Stimulated activated CD4-positive, alpha-beta T cell treated with anti-CD3 and anti-CD28 coated beads, Interleukin-2, amount 100 ng/mL, for 4 hours (primary cell): ENCODE measurements at regions not wholly inside any gene's neighbourhood (a gene's known extent, or its start where the extent isn't known, plus 50 kb on each side); places are given as distances from the start of the nearest gene placed in this dataset.

Experiments
- DNase-seq: peaks from one replicate; pipeline ENCODE4 v3.0.0-alpha.2; 2020; ENCODE audit warnings: low read depth

DNA sequence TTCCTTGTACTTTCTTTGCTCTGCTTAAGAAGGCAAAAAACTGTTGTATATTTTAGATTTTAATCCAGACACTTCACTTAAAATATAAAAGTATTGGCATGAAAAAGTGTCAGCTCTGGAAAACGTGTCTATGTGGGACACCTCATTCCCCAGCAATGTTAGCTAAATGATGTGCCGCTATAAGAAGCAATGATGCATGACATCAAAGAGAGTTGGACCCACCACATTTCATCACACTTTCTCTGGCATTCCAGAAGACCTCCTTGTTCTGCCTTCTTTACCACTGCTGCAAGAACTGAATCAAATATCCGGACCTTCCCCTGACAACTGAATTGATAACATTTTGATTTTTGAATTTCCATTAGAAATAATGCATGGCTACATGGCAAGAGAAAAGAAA, 242.4 kb upstream of the TANK start:
- no peak for DNase-seq

DNA sequence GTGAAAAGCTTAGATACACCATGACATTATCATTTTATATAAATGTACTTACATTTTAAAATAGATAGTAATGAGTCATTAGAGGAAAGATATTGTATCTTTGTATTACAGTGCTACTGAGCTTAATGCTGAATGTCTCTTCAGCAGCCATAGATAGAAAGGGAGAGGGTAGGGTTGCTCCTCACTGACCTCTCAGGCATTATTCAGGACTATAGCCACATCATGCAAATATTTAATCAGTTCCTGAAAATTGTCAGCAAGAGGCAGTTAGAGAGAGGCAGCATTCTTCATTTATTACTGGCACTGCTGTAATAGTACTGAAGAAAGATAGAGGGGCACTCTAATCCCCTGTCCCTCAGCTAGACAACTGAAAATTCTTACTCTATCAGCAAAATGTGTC, 242.0 kb upstream of the TANK start:
- DNase-seq: no peak

DNA sequence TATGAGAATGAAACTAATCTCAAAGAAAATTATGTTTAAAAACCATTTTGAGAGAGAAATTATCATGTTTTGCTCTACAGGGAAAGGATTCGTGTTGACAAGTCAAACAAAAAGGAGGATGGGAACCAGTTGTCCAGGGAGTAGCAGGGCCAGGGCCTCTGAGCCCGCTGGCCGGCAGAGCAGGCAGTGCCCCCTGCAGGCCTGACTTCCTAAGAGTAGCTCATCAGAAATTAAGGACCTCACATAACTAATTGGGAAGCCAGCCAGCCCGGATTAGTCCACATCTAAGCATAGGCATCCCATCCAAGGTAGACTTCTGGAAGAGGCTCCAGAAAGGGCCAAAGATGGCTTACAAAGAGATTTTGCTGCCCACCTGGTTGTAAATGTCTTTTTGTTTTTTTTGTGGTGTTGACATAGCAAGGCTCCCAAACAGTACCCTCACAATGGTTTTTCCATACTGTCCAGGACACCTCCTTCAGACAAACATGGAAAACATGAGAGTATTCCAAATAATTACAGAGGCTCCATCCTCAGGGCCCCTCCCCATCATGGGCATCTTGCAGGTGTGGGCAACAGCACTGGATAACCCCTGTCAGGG, 241.2 kb upstream of the TANK start:
- peak; percentile 4 for DNase-seq

DNA sequence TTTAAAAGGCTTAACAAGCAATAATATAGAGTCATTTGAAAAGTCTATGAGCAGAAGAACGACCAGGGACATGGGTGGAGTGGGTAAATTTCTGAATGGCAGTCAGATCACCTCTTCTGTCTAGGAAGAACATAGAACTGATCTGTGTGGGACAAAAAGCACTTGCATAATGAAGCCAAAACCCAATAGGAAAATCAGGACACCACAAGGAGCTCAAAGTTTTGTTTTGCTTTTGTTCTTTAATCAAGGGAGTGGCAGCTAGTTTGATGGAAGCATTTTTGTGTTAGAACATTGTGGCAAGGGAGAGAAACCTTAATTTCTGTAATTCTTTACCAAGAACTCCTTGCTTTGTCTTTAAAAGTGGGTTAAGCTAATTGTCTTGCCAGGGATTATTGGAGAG, 240.2 kb upstream of the TANK start:
- DNase-seq: no peak

DNA sequence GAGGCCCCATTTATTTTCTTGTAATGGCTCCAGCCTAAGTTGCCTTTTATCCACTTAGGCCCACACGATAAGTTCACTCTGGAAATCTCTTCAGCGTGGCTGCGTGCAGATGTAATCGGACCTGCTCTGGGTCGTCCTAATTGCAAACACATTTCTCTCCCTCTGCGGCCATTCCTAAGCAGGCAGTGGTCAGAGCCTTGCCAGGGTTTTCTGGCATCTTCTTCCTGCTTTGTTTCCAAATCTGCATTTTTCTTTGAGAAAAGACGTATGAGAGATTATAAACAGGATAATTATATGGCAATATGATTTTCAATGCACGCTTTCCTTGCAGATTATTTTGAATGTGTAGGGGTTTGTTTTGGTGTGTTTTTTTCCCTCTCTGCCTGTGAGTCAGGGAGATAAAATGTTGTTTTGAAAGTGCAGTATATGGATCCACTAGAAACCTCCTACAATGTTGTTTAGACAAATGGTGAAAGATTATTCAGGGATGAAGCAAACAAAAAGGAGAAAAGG, 239.4 kb upstream of the TANK start:
- DNase-seq: no peak

DNA sequence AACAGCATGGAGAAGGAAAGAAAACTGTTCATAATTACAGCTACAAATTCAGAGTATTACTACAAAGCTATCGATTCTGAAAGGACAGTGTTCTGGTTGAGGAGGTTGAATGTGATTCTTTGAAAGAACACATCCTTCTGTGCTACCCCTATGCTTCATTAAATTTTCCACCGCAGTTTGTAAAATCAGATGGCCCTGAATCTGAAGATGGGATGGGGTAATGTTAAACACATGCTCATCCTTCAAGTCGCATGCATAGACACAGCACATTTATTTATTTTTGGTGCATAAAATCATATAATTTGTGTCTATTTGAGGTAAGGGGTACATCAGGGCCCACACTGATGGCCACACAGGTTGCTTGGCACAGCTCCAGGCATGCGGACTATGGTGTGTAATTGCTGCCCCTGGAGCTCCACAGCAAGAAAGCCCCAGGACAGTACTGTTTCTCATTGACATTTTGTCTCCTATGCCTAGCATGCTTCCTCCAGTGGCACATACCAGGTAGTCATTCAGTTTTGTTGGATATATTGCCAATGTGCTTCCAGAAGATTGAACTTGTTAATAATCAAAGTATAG, 238.8 kb upstream of the TANK start:
- DNase-seq: no peak

DNA sequence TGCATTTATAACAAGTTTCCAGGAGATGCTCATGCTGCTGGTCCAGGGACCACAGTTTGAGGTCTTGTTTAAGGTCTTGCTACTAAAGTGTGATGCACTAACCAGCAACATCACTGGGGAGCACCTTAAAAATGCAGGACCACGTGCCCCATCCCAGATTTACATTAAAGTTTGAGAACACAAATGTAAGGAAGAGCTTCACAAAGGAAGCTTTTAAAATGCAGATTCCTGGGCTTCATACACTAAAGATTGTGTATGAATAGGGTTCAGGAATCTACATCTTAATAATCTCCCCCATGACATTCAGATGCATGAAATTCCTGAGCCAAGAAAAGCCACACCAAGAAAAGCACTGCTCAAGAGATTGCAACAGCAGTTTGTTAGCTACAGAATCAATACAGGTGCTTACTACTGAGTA, 235.3 kb upstream of the TANK start:
- no peak for DNase-seq

DNA sequence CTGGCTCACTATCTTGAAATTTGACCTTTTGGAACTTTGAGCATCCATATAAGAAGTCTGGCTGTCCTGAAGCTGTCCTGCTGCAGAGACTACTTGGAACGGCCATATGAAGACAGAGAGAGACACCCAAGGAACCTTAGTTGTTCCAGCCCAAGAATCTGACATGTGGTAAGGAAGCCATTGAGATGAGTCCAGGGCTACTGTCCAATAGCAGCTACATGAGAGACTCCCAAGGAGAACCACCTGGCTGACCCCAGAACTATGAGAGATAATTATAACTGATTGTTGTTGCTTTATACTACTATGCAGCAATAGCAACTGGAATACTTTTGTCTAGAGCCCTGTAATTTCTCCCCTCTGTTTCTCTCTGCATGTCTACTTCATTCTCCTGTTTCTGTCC, 234.3 kb upstream of the TANK start:
- DNase-seq: no peak

DNA sequence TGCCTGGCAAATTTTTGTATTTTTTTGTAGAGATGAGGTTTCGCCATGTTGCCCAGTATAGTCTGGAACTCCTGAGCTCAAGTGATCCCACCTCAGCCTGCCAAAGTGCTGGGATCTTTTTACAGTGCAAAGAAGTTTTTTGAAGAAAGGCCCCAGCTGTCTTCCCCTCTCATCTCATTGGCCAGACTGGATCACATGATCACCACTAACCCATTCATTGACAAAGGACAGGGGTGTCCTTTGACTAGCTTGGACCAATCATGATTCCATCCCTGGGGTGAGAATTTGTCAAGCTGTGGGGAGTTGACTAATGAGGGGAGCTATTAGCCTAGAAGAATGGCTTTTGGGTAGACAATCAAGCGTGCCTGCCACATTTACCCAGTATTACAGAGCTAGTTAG, 232.9 kb upstream of the TANK start:
- DNase-seq: no peak

DNA sequence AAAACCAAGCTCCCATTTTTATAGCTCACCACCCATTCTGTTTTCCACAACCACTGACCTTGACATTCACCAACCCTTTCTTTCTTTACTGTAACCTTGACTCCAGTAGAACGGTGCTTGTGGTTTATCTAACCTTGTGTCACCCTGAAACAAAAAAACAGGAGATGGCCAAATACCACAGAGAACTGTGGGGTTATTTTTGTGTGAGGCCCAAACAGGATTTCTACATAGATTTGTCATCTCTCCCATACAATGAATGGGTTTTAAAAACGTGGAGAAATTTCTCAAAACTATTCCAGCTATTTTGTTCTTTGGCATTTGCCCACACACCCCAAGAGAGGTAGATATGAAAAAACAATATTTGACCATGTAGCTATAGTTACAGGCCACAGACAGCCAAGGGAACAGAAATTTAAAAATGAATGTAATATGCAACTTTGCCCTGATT, 231.3 kb upstream of the TANK start:
- no peak for DNase-seq

DNA sequence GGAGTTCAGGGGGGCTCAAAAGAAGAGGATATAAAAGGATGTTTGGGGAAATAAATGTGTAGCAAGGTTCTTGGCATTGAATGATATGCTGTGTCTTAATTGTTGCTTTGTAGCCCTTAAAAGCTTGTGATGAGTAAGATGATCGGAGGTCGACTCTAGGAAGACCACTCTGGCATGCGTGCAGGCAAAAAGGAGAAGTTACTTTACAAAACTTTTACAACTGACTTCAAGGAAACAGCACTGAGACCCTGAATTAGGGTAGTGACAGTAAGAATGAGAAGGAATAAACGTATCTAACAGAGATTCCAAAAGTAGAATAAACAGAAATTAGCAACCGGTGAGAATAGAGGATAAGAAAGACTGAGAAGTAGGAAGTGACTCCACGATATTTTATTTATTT, 228.7 kb upstream of the TANK start:
- DNase-seq: no peak

DNA sequence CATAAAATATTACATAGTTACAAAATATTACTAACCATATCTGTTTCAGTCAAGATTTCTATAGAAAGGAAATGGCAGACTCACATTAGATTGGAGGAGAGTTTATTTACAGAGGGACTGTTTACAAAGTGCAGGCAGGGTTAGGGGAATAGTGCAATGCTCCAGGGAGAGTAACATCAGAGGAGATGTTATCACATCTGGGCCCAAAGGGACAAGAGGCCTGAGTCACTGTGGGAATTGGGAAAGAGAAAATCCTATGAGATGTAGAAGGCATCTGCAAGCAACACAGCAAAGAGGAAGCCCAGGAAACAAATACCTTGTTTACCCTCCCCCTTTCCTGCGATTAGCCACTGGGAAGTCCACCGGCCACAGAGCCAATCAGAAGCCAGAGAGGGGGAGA, 227.3 kb upstream of the TANK start:
- no peak for DNase-seq

DNA sequence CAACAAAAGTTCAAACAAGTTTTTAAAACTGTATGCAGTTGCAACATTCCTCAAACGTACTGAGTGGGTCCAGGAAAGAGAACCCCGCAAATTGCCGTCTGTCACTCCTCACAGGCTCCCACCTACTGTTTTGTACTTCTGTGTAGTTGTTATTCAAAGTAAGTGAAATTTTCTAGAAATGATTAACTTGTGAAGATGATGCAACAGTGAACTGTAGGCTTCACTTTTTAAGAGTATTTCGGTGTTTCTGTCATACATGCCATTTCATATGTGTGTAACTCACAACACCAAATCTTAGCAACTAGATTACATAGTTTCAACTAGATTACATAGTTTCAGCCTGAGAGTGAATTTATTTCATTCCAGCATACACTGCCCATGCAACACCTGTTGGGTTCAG, 226.0 kb upstream of the TANK start:
- DNase-seq: no peak

DNA sequence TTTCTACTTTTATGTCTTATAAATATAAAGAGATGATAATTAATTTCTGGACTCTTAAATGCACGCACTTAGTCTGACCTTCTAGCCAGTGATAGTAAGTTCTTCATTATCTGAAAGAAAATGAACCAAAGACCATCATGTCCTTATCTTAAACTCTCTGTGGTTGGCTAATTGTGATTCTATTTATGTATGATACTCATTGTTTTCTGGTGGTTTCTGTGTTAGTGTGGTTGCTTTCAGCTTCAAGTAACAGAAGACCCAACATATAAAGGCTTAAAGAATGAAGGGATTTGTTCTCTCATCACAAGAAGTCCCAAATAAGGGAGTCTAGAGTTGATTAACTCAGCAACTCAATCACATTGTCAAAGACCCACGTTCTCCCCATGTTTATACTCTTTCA, 225.2 kb upstream of the TANK start:
- DNase-seq: no peak

DNA sequence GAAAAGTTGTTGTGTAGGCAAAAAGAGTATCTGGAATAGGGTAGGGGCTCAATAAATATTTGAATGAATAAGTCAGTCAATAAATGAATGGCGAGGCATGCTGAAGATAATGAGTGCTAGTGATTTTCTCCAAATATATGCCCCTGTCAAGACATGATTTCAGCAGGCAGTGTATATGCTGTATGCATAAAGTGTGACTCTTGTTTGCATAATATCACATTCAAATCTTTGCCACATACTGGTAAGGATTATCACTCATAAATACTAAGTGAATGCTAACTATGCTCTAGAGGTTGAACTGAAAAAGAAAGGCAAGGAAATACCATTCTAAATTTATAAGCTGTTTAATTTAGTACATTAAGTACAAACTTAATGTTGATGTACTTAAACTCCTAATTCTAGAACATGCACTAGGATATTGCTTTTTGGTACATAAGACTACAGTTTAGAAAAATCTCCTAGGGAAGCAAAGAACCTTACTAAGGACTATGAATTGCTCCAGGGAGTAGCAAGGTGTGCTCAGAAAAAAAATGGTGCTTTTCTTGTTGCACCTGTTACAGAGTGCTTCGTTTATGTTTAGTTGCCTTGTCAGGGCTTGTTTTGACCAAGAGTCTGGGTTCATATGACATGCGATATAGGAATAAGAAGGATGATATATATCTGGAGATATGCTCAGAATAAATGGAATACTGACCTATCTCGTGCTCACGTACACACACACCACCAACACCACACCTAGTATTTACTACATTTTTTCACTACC, 224.0 kb upstream of the TANK start:
- no peak for DNase-seq

DNA sequence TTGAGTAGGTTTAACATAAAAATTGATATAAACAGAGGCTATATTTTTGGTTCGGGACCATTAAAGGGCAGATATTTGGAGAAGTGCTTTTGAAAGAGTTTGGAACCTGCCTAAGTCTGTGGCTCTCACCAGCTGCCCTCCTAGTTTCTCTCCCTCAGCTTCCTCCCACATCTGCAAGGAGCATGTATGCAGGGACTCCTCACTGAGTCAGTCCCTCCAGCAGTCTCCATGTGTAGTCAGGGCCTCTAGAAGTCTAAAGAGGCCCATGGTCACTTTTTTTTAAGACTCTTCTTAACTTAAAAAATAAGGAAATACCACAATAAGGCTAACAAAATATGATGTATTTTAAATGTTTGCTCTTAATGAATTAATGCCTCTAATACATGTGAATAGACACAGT, 220.0 kb upstream of the TANK start:
- DNase-seq: no peak

DNA sequence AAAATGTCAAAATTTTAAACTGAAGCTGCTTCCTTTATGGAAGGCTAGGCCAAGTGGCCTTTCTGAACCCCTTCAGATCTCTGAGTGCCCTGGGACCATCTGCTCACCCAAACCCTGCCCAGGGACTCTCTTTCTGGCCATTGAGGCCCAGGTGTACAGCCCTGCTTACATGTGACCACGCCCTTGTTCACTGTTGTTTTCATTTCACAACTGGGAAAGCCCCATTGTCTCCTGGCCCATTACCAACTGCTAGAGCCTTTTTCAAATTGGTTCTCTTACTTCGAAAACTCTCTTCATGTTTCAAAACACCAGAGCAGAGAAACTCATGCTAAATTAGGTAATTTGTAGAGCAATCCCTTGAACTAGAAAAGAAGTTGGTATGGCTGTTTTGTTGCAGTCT, 219.5 kb upstream of the TANK start:
- DNase-seq: no peak

DNA sequence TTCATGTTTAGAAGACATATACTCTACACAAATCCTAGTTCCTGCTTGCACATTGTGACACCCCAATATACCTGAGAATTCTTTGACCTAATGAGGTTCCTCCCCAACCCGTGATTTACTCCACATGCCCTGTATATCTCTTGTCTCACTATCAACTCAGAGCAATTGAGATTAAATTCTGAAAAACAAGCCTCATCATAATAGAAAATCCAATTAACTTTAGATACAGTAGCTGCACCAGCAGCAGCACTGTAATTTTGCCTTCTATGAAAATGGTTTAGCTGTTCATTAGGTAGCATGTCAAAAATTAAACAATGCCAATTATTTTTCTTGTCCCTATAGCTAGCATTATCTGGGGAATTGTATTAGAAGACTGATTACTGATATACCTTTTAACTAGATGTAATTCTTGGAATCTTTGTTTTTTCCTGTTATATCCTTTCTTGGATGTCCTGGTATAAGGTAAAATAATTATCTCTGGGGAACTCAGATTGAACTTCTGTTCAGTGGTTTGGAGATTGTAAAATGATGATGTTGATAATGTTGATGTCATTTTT, 218.9 kb upstream of the TANK start:
- no peak for DNase-seq

DNA sequence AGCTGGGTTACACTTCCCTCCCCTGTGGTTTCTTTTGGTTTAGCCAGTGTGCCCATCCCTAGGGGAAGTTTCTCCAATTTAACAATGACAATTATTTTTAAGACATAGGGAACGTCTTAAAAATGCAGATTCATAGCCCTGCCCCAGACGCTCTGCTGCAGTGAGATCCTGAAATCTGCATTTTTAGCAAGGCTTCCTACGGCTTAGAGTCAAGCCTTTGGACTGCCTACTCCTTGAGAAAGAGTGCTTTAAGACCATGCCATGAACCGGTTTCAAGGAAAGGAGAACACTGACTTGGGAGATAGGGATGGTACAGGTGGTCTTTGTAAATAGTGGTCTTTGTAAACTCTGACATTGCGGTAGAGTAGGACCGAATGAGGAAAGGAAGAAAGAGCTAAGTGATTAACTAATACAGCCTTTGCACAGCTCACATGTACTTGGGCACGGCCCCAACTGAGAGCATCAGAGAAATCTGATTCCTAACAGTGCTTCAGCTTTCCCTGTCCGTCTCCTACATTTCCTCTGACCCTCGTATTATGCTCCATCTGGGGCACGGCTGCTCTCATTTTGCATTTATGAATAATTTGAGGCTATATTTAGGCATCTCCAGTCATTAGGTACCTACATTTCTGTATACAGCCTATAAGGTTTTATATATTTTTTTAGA, 217.6 kb upstream of the TANK start:
- DNase-seq: no peak

DNA sequence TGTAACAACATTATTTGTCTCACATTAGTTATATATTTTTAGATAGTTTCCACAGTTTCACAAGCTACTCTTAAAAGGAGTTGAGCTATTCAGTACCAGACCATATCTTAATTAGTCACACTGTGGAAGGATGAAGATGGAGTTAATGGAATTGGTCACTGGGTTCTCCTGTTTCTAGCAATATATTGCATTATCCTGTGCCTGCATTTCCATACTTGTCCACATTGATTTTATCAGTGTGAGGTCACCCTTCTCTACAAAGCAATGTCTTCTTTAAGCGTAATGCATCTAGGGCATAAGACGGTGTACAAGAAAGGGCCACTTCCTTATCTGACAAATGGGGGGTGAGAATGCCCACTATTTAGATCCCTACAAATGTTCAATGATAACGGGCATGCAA, 216.8 kb upstream of the TANK start:
- DNase-seq: no peak

DNA sequence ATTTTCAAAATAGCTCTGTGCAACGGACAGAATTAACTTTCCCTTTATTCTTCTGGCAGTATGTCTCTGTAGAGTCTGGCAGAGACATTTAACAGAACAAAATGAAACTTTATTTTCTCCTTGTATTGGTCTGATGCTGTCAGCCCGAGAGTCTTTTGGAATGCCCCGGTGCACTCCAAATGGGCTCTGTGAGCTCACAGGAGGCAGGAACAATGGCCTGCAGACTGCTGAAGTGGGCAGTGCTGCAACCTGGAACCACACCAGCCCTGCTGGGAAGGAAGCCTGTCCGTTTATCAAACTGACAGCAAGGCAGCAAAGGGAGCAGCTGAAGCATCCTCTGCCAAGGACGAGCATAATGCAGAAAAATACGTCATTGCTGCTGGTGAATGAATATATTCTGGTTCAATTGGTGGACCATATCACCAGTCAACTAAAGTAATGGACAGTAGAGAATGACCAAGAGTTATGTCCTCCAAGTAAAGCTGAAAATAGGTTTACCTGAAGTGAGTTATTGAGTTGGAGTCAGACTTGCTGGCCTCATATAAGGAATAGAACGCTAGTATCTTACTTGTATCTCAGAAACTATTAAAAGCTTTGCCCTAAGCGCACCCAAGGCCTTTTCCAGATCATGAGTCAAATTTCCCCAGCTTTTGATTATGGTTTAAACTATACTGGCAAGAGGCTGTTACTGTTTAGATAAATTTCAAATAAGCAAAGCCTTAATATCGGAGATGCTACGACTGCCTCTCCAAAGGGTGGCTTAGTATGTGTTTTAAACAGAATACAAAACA, 207.6 kb upstream of the TANK start:
- DNase-seq: no peak

DNA sequence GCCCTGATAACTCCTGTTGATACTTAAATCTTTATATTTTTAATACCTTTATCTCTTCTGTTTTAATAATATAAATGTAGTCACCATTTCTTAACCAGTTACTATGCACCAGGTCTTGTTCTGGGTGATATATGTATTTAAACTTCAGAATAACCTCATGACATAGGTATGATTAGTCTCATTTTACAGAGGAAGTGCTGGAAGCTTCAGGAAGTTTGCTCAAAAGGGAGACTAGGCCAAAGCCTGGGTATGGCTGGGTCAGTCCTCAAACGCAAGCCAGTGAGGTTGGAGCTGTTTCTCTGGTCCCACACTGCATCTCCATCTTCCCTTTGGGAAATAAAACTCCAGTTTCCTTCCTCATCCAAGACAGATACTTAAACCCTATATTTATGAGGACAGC, 204.7 kb upstream of the TANK start:
- DNase-seq: no peak
